ENCODE measurements at regions not wholly inside any gene's neighbourhood (a gene's known extent, or its start where the extent isn't known, plus 50 kb on each side); places are given as distances from the start of the nearest gene placed in this dataset.

DNA sequence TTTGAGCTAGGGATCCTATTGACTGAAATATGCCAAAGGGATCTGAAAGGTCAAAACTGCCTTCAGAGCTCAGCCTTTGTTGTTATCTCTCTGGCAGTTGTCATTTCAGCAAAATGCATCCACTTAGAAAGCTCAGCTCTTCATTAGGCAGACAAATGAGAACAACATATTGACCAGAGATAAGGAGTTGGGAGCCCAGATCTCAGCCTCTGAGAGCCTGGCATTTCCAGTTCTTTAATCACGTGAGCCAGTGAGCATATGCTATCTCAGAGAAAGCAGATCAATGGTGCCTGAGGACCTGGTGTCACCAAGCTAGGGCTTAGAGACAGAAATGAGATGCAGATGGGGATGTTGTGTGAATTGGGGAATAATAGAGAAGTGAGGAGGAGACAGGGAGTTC lies 101.1 kb downstream of the DAD1 start:
- H4K20me1 ChIP-seq (ENCODE audit: insufficient read depth, low read length, poor library complexity, severe bottlenecking) = peaks cover 32% of the 10 kb centered on the region
- no peak for TF ChIP-seq EZH2phosphoT487 (IDR thresholded peaks at IDR 0.05; ENCODE audit: borderline replicate concordance)
- TF ChIP-seq, protein P1, sequence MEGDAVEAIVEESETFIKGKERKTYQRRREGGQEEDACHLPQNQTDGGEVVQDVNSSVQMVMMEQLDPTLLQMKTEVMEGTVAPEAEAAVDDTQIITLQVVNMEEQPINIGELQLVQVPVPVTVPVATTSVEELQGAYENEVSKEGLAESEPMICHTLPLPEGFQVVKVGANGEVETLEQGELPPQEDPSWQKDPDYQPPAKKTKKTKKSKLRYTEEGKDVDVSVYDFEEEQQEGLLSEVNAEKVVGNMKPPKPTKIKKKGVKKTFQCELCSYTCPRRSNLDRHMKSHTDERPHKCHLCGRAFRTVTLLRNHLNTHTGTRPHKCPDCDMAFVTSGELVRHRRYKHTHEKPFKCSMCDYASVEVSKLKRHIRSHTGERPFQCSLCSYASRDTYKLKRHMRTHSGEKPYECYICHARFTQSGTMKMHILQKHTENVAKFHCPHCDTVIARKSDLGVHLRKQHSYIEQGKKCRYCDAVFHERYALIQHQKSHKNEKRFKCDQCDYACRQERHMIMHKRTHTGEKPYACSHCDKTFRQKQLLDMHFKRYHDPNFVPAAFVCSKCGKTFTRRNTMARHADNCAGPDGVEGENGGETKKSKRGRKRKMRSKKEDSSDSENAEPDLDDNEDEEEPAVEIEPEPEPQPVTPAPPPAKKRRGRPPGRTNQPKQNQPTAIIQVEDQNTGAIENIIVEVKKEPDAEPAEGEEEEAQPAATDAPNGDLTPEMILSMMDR (conservative IDR thresholded peaks at IDR 0.05; ENCODE audit: low read length) = no peak
- peak overlapping the region; percentile 93 for H3K4me2 ChIP-seq (ENCODE audit: low read depth, low read length, poor library complexity, severe bottlenecking)
- no peaks in the 10 kb centered on the region for H3K27me3 ChIP-seq (ENCODE audit: insufficient read depth, low read length, poor library complexity, severe bottlenecking)
- no peak overlapping the region for H2AFZ ChIP-seq (ENCODE audit: low read length)
- H3K79me2 ChIP-seq (ENCODE audit: insufficient read depth, low read length) = peaks cover 98% of the 10 kb centered on the region
- H3F3A ChIP-seq (ENCODE audit: low read depth) = no peaks in the 10 kb centered on the region
- peaks cover 95% of the 10 kb centered on the region for H3K4me1 ChIP-seq (ENCODE audit: insufficient read depth, low read length, poor library complexity, severe bottlenecking)
- H3K9ac ChIP-seq (ENCODE audit: low read depth, low read length, poor library complexity, severe bottlenecking) = peak overlapping the region; percentile 98
- H3K9me2 ChIP-seq (replicated peaks; ENCODE audit: low read depth, low read length) = no peaks in the 10 kb centered on the region
- H3K36me3 ChIP-seq (ENCODE audit: insufficient read depth, low read length) = peaks cover 45% of the 10 kb centered on the region; the same call in 1 of the 2 replicates
- H3K4me3 ChIP-seq (ENCODE audit: low read length, poor library complexity, severe bottlenecking) = no peak overlapping the region
- no peaks in the 10 kb centered on the region for H3K9me3 ChIP-seq (ENCODE audit: insufficient read depth, low read depth, low read length)

GRCh38 chr14:22487401-22487800 lies 101.6 kb downstream of the DAD1 start:
- Histone ChIP-seq H3K9ac (ENCODE audit: low read depth, low read length, poor library complexity, severe bottlenecking) (peak overlapping the region; percentile 98), H3K4me1 (ENCODE audit: insufficient read depth, low read length, poor library complexity, severe bottlenecking) (peaks cover 95% of the 10 kb centered on the region), H3K4me2 (ENCODE audit: low read depth, low read length, poor library complexity, severe bottlenecking) (peak overlapping the region; percentile 93), H3K36me3 (ENCODE audit: insufficient read depth, low read length) (peaks cover 40% of the 10 kb centered on the region; the same call in 1 of the 2 replicates), H3F3A (ENCODE audit: low read depth) (no peaks in the 10 kb centered on the region), H3K9me3 (ENCODE audit: insufficient read depth, low read depth, low read length) (no peaks in the 10 kb centered on the region), H3K9me2 (replicated peaks; ENCODE audit: low read depth, low read length) (no peaks in the 10 kb centered on the region), H4K20me1 (ENCODE audit: insufficient read depth, low read length, poor library complexity, severe bottlenecking) (peaks cover 31% of the 10 kb centered on the region), H2AFZ (ENCODE audit: low read length) (no peak overlapping the region), H3K4me3 (ENCODE audit: low read length, poor library complexity, severe bottlenecking) (peak overlapping the region; percentile 4), H3K79me2 (ENCODE audit: insufficient read depth, low read length) (peaks cover 98% of the 10 kb centered on the region), H3K27me3 (ENCODE audit: insufficient read depth, low read length, poor library complexity, severe bottlenecking) (no peaks in the 10 kb centered on the region)
- TF ChIP-seq, protein P1 (conservative IDR thresholded peaks at IDR 0.05; ENCODE audit: low read length) = no peak
- no peak for TF ChIP-seq EZH2phosphoT487 (IDR thresholded peaks at IDR 0.05; ENCODE audit: borderline replicate concordance)

- Histone ChIP-seq H3K4me3 (ENCODE audit: low read length, poor library complexity, severe bottlenecking) (peak overlapping the region; percentile 77), H3K4me2 (ENCODE audit: low read depth, low read length, poor library complexity, severe bottlenecking) (peak overlapping the region; percentile 93), H3K79me2 (ENCODE audit: insufficient read depth, low read length) (peaks cover 98% of the 10 kb centered on the region), H3K27me3 (ENCODE audit: insufficient read depth, low read length, poor library complexity, severe bottlenecking) (no peaks in the 10 kb centered on the region), H4K20me1 (ENCODE audit: insufficient read depth, low read length, poor library complexity, severe bottlenecking) (peaks cover 31% of the 10 kb centered on the region), H3K9ac (ENCODE audit: low read depth, low read length, poor library complexity, severe bottlenecking) (peak overlapping the region; percentile 98), H2AFZ (ENCODE audit: low read length) (no peak overlapping the region), H3K9me2 (replicated peaks; ENCODE audit: low read depth, low read length) (no peaks in the 10 kb centered on the region), H3F3A (ENCODE audit: low read depth) (no peaks in the 10 kb centered on the region), H3K36me3 (ENCODE audit: insufficient read depth, low read length) (peaks cover 40% of the 10 kb centered on the region; the same call in 1 of the 2 replicates), H3K9me3 (ENCODE audit: insufficient read depth, low read depth, low read length) (no peaks in the 10 kb centered on the region), H3K4me1 (ENCODE audit: insufficient read depth, low read length, poor library complexity, severe bottlenecking) (peaks cover 95% of the 10 kb centered on the region)
- TF ChIP-seq EZH2phosphoT487 (IDR thresholded peaks at IDR 0.05; ENCODE audit: borderline replicate concordance) = no peak
- TF ChIP-seq, protein P1 (conservative IDR thresholded peaks at IDR 0.05; ENCODE audit: low read length) = no peak
Measured at GRCh38 chr14:22486675-22487074, 102.3 kb downstream of the DAD1 start.

Data from Loucy (cell line).